Right lobe of liver (tissue), 6 donors: ENCODE measurements at regions not wholly inside any gene's neighbourhood (a gene's known extent, or its start where the extent isn't known, plus 50 kb on each side); places are given as distances from the start of the nearest gene placed in this dataset.

Experiments
- ATAC-seq, 4 donors: fragments of 200-7000 bp; cut with Tn5 transposase; one replicate each; pipeline ENCODE4 v1.9.1; 2020; ENCODE audit warnings: mild to moderate bottlenecking in 4 of 4, moderate library complexity in 4 of 4
- DNase-seq, 3 donors: peaks; one replicate each; pipeline ENCODE4 v3.0.0-alpha.2; 2020
- H3K27ac ChIP-seq, 3 donors: fragments of 200-600 bp; one replicate each; pipeline ENCODE4 v1.8.0; 2022
- H3K27me3 ChIP-seq, 2 donors: fragments of 200-600 bp; one replicate each; pipeline ENCODE4 v1.8.0; 2022
- H3K36me3 ChIP-seq, 4 donors: fragments of 200-600 bp; sonication (generic) in 1 of 4; one replicate each; pipeline versions ENCODE4 v1.5.1 to v1.8.0; 2017 to 2022; ENCODE audit warnings: control low read depth in 1 of 4
- H3K4me1 ChIP-seq, 4 donors: fragments of 200-600 bp; sonication (generic) in 1 of 4; one replicate each; pipeline versions ENCODE4 v1.5.1 to v1.8.0; 2017 to 2022; ENCODE audit warnings: control low read depth in 1 of 4
- H3K4me3 ChIP-seq, 3 donors: fragments of 200-600 bp; one replicate each; pipeline ENCODE4 v1.8.0; 2022
- H3K9me3 ChIP-seq, 4 donors: fragments of 200-600 bp; sonication (generic) in 1 of 4; one replicate each; pipeline versions ENCODE4 v1.5.1 to v1.8.0; 2017 to 2022; ENCODE audit warnings: control low read depth in 1 of 4
- POLR2A ChIP-seq: fragments of 450-650 bp; IDR thresholded peaks from one replicate; pipeline ENCODE4 v1.6.1; 2017; ENCODE audit warnings: antibody characterized with exemption, mild to moderate bottlenecking
- WGBS: methylation state at CpG from one replicate; pipeline ENCODE4 v1.1.6; 2018; ENCODE audit warnings: low coverage, low lambda C conversion rate; ENCODE audit not compliant: insufficient coverage; ENCODE audit errors: missing lambda C conversion rate; 5-methylcytosine and 5-hydroxymethylcytosine counted together
- intact Hi-C, 2 donors: fragments of 100-400 bp; cut with DNase I; formaldehyde crosslinking; loops; one replicate each; pipeline versions ENCODE4 v1.11.2 to v1.14.1; 2022
- TF ChIP-seq, protein P1 (sequence below), 4 donors: fragments of 200-600 bp in 3 of 4; fragments of 450-650 bp in 1 of 4; IDR thresholded peaks; one replicate each; pipeline versions ENCODE4 v1.5.1 to v1.8.0; 2016 to 2022; ENCODE audit warnings: antibody characterized with exemption in 4 of 4, mild to moderate bottlenecking in 2 of 4
- donor health status: DM: no; HTN: yes; CAD: no.
- donor health status: DM: no; HTN: no; CAD: no.
- donor health status: DM: no; HTN: no; CAD: no.
- donor health status: DM: no; HTN: yes; CAD: no.
- donor health status: DM: no; HTN: yes; CAD: no.

DNA sequence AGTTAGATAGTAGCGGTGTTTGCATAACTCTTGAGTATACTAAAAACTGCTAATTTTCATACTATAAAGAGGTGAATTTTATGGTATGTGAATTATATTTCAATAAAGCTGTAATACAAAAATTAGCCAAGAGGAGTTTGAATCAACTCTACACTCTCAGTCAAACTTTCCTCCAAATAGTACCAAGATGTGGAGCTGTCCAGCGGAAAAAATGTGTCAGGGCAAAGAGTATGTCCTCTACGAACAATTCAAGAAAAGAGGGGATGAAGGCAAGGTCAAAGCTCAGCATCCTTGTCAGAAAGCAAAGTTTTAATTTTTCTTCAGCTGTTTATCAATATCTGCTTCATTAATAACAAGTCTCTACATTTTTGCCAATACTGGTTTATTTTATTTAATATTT lies 51.8 kb upstream of the CDC14C start:
- TF ChIP-seq, protein P1, sequence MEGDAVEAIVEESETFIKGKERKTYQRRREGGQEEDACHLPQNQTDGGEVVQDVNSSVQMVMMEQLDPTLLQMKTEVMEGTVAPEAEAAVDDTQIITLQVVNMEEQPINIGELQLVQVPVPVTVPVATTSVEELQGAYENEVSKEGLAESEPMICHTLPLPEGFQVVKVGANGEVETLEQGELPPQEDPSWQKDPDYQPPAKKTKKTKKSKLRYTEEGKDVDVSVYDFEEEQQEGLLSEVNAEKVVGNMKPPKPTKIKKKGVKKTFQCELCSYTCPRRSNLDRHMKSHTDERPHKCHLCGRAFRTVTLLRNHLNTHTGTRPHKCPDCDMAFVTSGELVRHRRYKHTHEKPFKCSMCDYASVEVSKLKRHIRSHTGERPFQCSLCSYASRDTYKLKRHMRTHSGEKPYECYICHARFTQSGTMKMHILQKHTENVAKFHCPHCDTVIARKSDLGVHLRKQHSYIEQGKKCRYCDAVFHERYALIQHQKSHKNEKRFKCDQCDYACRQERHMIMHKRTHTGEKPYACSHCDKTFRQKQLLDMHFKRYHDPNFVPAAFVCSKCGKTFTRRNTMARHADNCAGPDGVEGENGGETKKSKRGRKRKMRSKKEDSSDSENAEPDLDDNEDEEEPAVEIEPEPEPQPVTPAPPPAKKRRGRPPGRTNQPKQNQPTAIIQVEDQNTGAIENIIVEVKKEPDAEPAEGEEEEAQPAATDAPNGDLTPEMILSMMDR (IDR thresholded peaks at IDR 0.05), result no peak
- TF ChIP-seq POLR2A, result no peak
- ATAC-seq, result no peak
- Histone ChIP-seq H3K9me3 (no peaks in the 10 kb centered on the region), H3K27ac (no peak overlapping the region), H3K4me3 (no peak overlapping the region), H3K27me3 (no peaks in the 10 kb centered on the region), H3K4me1 (no peaks in the 10 kb centered on the region), H3K36me3 (no peaks in the 10 kb centered on the region)
- WGBS, result 61% methylated on average over 3 of the region's 3 CpGs
- no peak for DNase-seq
- intact Hi-C loops, result no loop called here
